ENCODE measurements at regions not wholly inside any gene's neighbourhood (a gene's known extent, or its start where the extent isn't known, plus 50 kb on each side); places are given as distances from the start of the nearest gene placed in this dataset.

- no peak for TF ChIP-seq CTCF (IDR thresholded peaks at IDR 0.05; ENCODE audit: low read depth, low read length)
- TF ChIP-seq POLR2A (IDR thresholded peaks at IDR 0.05; ENCODE audit: extremely low read depth, insufficient read length), result no peak
- TF ChIP-seq MAX (IDR thresholded peaks at IDR 0.05; ENCODE audit: low read depth, low read length), result no peak
Observed at GRCh38 chr14:61152851-61153364, 128.2 kb downstream of the TMEM30B start.
